Brain microvascular endothelial cell (primary cell): ENCODE measurements at regions not wholly inside any gene's neighbourhood (a gene's known extent, or its start where the extent isn't known, plus 50 kb on each side); places are given as distances from the start of the nearest gene placed in this dataset.

Experiments used
- DNase-seq: peaks from one replicate; pipeline ENCODE4 v3.0.0-alpha.2; 2020
- H3K27ac ChIP-seq: fragments of 250-450 bp; sonication (Bioruptor Pico); 2 replicates; pipeline ENCODE4 v1.5.1; 2020; ENCODE audit warnings: mild to moderate bottlenecking, moderate library complexity
- H3K27me3 ChIP-seq: fragments of 250-450 bp; sonication (Bioruptor Pico); replicated peaks from 2 replicates; pipeline ENCODE4 v1.5.1; 2020; ENCODE audit warnings: mild to moderate bottlenecking
- H3K36me3 ChIP-seq: fragments of 250-450 bp; sonication (Bioruptor Pico); replicated peaks from 2 replicates; pipeline ENCODE4 v1.5.1; 2020; ENCODE audit warnings: mild to moderate bottlenecking
- H3K4me3 ChIP-seq: 2 replicates; pipeline ENCODE4 v1.5.1; 2011; ENCODE audit warnings: low read depth, mild to moderate bottlenecking, control low read depth, low read length, moderate library complexity
- CTCF ChIP-seq: IDR thresholded peaks from 2 replicates; pipeline ENCODE4 v1.5.1; 2011; ENCODE audit warnings: low read depth, mild to moderate bottlenecking, moderate library complexity, low read length, control low read depth, inconsistent platforms; ENCODE audit errors: missing control alignments
- in situ Hi-C: cut with HindIII; loops from 2 replicates; pipeline ENCODE4 v1.10.0; 2017; ENCODE audit warnings: low sequenced_read_pairs, low pct_ligation_motif_present

GRCh38 chr6:47964969-47965368 is 146.0 kb downstream of the PTCHD4 start:
- Histone ChIP-seq H3K27me3 (no peaks in the 10 kb centered on the region), H3K36me3 (no peaks in the 10 kb centered on the region), H3K4me3 (no peak overlapping the region)

GRCh38 chr6:47952640-47953039 is 158.4 kb downstream of the PTCHD4 start:
- Histone ChIP-seq H3K27me3 (no peaks in the 10 kb centered on the region), H3K4me3 (no peak overlapping the region), H3K36me3 (no peaks in the 10 kb centered on the region), H3K27ac (no peak overlapping the region)
- TF ChIP-seq CTCF, result no peak
- in situ Hi-C loops, result no loop called here
- DNase-seq, result no peak

More at GRCh38 chr6:47964969-47965368, 146.0 kb downstream of the PTCHD4 start:
- in situ Hi-C loops, result no loop called here
- H3K27ac ChIP-seq, result no peak overlapping the region
- no peak for DNase-seq
- no peak for TF ChIP-seq CTCF

GRCh38 chr6:47944846-47945245 is 163.0 kb downstream of the OPN5 start:
- no peak for DNase-seq
- no peak overlapping the region for H3K4me3 ChIP-seq
- no peak overlapping the region for H3K27ac ChIP-seq
- TF ChIP-seq CTCF, result no peak
- H3K27me3 ChIP-seq, result no peaks in the 10 kb centered on the region
- in situ Hi-C loops, result no loop called here
- H3K36me3 ChIP-seq, result no peaks in the 10 kb centered on the region

GRCh38 chr6:47938405-47938804 is 156.6 kb downstream of the OPN5 start:
- DNase-seq, result no peak
- H3K27ac ChIP-seq, result no peak overlapping the region
- in situ Hi-C loops, result no loop called here
- H3K36me3 ChIP-seq, result no peaks in the 10 kb centered on the region
- no peak for TF ChIP-seq CTCF
- H3K4me3 ChIP-seq, result no peak overlapping the region
- H3K27me3 ChIP-seq, result no peaks in the 10 kb centered on the region

- no peak for TF ChIP-seq CTCF
- H3K36me3 ChIP-seq, result no peaks in the 10 kb centered on the region
- H3K27me3 ChIP-seq, result no peaks in the 10 kb centered on the region
- no peak overlapping the region for H3K27ac ChIP-seq
- no peak overlapping the region for H3K4me3 ChIP-seq
- in situ Hi-C loops, result no loop called here
- DNase-seq, result no peak
Measured at GRCh38 chr6:47936820-47937219, 155.0 kb downstream of the OPN5 start.

GRCh38 chr6:47934023-47934422 is 152.2 kb downstream of the OPN5 start:
- DNase-seq, result no peak
- Histone ChIP-seq H3K36me3 (no peaks in the 10 kb centered on the region), H3K4me3 (no peak overlapping the region), H3K27ac (no peak overlapping the region), H3K27me3 (no peaks in the 10 kb centered on the region)
- no peak for TF ChIP-seq CTCF
- in situ Hi-C loops, result no loop called here
